ENCODE measurements at regions not wholly inside any gene's neighbourhood (a gene's known extent, or its start where the extent isn't known, plus 50 kb on each side); places are given as distances from the start of the nearest gene placed in this dataset.
"Not testable (repeated sequence)": the region's sequence is repeated elsewhere in the genome, so short reads cannot be mapped to it uniquely, and the experiment has no call there.

DNA sequence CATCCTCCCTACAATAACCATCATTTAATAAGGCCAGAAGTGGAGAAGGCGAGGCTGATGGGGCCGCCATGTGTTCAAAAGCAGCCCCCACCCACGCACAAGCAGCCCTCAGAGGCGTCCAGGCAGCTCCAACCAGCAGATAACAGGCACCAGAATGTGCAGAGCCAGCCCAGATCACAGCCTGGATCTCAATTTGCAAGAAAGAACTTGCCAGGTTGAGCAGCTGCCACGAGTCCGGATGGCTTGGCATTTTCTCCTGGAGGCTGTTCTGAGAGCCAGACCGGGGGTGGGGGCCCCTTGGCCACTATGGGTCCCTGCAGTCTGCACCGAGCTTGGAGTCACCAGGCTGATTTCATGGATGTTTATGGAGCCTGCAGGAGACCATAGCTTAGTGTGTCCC, 338.1 kb downstream of the PREX1 start:
- no peaks in the 10 kb centered on the region for H3K4me1 ChIP-seq (ENCODE audit: control insufficient read depth in 1 of 2, insufficient read depth in 2 of 2, low read length in 2 of 2)
- no peaks in the 10 kb centered on the region for H3K36me3 ChIP-seq (replicated peaks in 1 of 2; ENCODE audit: control insufficient read depth in 1 of 2, insufficient read depth in 2 of 2, low read length in 2 of 2)
- no peak overlapping the region for H3K9ac ChIP-seq (ENCODE audit: insufficient read depth, low read length, poor library complexity, severe bottlenecking)
- no peak overlapping the region for H3K27ac Mint-ChIP-seq
- no peaks in the 10 kb centered on the region for H3K27me3 ChIP-seq (ENCODE audit: control insufficient read depth in 2 of 2, insufficient read depth in 2 of 2, low read length in 2 of 2)
- H3K4me3 Mint-ChIP-seq, result no peak overlapping the region
- intact Hi-C loops (cut with micrococcal nuclease), result no loop called here
- no peak overlapping the region for H2AFZ ChIP-seq (ENCODE audit: insufficient read depth, low read depth, low read length, poor library complexity, severe bottlenecking)
- H3K79me2 ChIP-seq (ENCODE audit: insufficient read depth, low read length), result no peaks in the 10 kb centered on the region
- H3K4me3 ChIP-seq (replicated peaks in 1 of 3; ENCODE audit: low read depth in 2 of 3, low read length in 3 of 3), result no peak overlapping the region
- no peaks in the 10 kb centered on the region for H3K9me3 Mint-ChIP-seq
- TF ChIP-seq, protein P1, sequence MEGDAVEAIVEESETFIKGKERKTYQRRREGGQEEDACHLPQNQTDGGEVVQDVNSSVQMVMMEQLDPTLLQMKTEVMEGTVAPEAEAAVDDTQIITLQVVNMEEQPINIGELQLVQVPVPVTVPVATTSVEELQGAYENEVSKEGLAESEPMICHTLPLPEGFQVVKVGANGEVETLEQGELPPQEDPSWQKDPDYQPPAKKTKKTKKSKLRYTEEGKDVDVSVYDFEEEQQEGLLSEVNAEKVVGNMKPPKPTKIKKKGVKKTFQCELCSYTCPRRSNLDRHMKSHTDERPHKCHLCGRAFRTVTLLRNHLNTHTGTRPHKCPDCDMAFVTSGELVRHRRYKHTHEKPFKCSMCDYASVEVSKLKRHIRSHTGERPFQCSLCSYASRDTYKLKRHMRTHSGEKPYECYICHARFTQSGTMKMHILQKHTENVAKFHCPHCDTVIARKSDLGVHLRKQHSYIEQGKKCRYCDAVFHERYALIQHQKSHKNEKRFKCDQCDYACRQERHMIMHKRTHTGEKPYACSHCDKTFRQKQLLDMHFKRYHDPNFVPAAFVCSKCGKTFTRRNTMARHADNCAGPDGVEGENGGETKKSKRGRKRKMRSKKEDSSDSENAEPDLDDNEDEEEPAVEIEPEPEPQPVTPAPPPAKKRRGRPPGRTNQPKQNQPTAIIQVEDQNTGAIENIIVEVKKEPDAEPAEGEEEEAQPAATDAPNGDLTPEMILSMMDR (IDR thresholded peaks at IDR 0.05), result no peak
- H3K4me2 ChIP-seq (replicated peaks; ENCODE audit: extremely low read depth, low read length, poor library complexity, severe bottlenecking), result no peak overlapping the region
- peaks cover 6 to 8% (median 6%) of the 10 kb centered on the region in 3 donors for H3K27me3 Mint-ChIP-seq (ENCODE audit: low read depth in 3 of 3)
- no peaks in the 10 kb centered on the region for H3K36me3 Mint-ChIP-seq
- no peaks in the 10 kb centered on the region for H3K9me3 ChIP-seq (replicated peaks in 1 of 2; ENCODE audit: control insufficient read depth in 1 of 2, insufficient read depth in 1 of 2, low read length in 2 of 2)
- no peaks in the 10 kb centered on the region for H4K20me1 ChIP-seq (ENCODE audit: insufficient read depth, low read length)
- WGBS (ENCODE audit: insufficient coverage), result 69% methylated on average over 8 of the region's 8 CpGs
- H3K27ac ChIP-seq (ENCODE audit: low read depth in 1 of 2, low read length in 2 of 2), result no peak overlapping the region
- no peaks in the 10 kb centered on the region for H3K4me1 Mint-ChIP-seq
- no peak for DNase-seq

DNA sequence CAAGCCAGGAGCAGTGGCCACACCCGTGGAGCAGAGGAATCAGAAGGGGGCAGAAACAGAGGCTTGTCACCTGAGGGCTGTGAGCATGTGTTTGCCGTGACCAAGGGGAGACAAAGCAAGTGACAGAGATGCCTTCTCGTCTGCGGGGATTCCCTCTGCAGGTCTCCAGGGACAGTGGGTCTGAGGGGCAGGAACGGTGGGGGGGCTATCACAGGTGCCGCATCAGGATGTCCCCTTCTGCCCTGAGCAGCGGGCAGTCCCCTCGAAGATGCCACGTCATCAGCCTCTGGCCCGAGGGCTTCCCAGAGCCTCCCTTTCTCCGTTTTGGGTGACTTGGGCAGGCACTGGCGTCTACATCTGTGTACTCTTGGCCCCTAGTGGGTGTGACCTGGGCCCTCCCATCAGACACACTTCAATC, 338.7 kb downstream of the PREX1 start:
- Histone ChIP-seq H3K27ac (ENCODE audit: low read depth in 1 of 2, low read length in 2 of 2) (no peak overlapping the region), H3K4me3 (replicated peaks in 1 of 3; ENCODE audit: low read depth in 2 of 3, low read length in 3 of 3) (no peak overlapping the region), H3K9ac (ENCODE audit: insufficient read depth, low read length, poor library complexity, severe bottlenecking) (no peak overlapping the region), H3K9me3 (replicated peaks in 1 of 2; ENCODE audit: control insufficient read depth in 1 of 2, insufficient read depth in 1 of 2, low read length in 2 of 2) (no peaks in the 10 kb centered on the region), H3K27me3 (ENCODE audit: control insufficient read depth in 2 of 2, insufficient read depth in 2 of 2, low read length in 2 of 2) (no peaks in the 10 kb centered on the region), H2AFZ (ENCODE audit: insufficient read depth, low read depth, low read length, poor library complexity, severe bottlenecking) (no peak overlapping the region), H3K36me3 (replicated peaks in 1 of 2; ENCODE audit: control insufficient read depth in 1 of 2, insufficient read depth in 2 of 2, low read length in 2 of 2) (no peaks in the 10 kb centered on the region), H3K79me2 (ENCODE audit: insufficient read depth, low read length) (no peaks in the 10 kb centered on the region), H3K4me1 (ENCODE audit: control insufficient read depth in 1 of 2, insufficient read depth in 2 of 2, low read length in 2 of 2) (no peaks in the 10 kb centered on the region), H3K4me2 (replicated peaks; ENCODE audit: extremely low read depth, low read length, poor library complexity, severe bottlenecking) (no peak overlapping the region), H4K20me1 (ENCODE audit: insufficient read depth, low read length) (no peaks in the 10 kb centered on the region)
- no peaks in the 10 kb centered on the region for H3K36me3 Mint-ChIP-seq
- 91% methylated on average over 12 of the region's 12 CpGs for WGBS (ENCODE audit: insufficient coverage)
- H3K27me3 Mint-ChIP-seq (ENCODE audit: low read depth in 3 of 3), result peaks cover 6 to 8% (median 6%) of the 10 kb centered on the region in 3 donors
- intact Hi-C loops (cut with micrococcal nuclease), result no loop called here
- H3K4me3 Mint-ChIP-seq, result no peak overlapping the region
- TF ChIP-seq, protein P1 (IDR thresholded peaks at IDR 0.05), result no peak
- H3K9me3 Mint-ChIP-seq, result no peaks in the 10 kb centered on the region
- DNase-seq, result no peak
- no peaks in the 10 kb centered on the region for H3K4me1 Mint-ChIP-seq
- H3K27ac Mint-ChIP-seq, result peak overlapping the region in 2 of 7 donors; percentile 35 to 41

DNA sequence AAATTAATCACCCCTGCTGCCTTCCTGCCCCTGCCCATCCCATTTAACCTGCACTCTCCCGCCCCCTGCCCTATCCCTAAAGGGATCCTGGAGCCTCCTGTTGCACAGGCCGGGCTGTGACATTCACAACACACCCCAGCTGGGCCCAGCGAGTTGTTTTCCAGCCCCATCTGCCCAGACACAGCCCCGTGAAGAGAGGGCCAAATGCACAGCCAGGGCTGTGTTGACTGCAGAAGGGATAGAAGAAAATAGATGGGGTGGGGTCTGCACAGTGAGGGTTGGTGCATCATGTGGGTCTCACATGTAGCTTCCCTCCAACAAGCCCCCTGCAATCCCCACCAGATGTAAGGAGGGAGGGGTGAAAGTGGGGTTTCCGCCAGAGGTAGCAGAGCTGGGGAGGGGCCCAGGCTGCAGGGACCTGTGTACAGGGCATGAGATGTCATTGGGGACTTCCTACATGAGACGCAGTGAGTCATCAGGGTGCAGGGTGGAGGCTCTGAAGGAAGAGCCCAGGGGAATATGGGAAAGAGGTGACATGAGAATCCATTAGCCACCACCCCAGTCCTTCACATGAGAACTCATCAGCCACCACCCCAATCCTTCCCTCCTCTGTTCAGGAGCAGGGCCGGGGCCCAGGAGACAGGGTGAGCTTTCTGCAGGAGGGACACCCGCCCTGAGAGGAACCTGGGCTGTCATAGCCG, 339.3 kb downstream of the PREX1 start:
- H3K36me3 ChIP-seq (replicated peaks in 1 of 2; ENCODE audit: control insufficient read depth in 1 of 2, insufficient read depth in 2 of 2, low read length in 2 of 2); H3K27me3 ChIP-seq (ENCODE audit: control insufficient read depth in 2 of 2, insufficient read depth in 2 of 2, low read length in 2 of 2); H3K9ac ChIP-seq (ENCODE audit: insufficient read depth, low read length, poor library complexity, severe bottlenecking); DNase-seq; H3K4me2 ChIP-seq (replicated peaks; ENCODE audit: extremely low read depth, low read length, poor library complexity, severe bottlenecking); H3K4me1 ChIP-seq (ENCODE audit: control insufficient read depth in 1 of 2, insufficient read depth in 2 of 2, low read length in 2 of 2); intact Hi-C loops (cut with micrococcal nuclease); H3K9me3 ChIP-seq (replicated peaks in 1 of 2; ENCODE audit: control insufficient read depth in 1 of 2, insufficient read depth in 1 of 2, low read length in 2 of 2); H3K4me3 ChIP-seq (replicated peaks in 1 of 3; ENCODE audit: low read depth in 2 of 3, low read length in 3 of 3); H4K20me1 ChIP-seq (ENCODE audit: insufficient read depth, low read length); H3K27me3 Mint-ChIP-seq (ENCODE audit: low read depth in 3 of 3); H3K27ac Mint-ChIP-seq; H3K4me1 Mint-ChIP-seq; H3K79me2 ChIP-seq (ENCODE audit: insufficient read depth, low read length); H3K27ac ChIP-seq (ENCODE audit: low read depth in 1 of 2, low read length in 2 of 2); H2AFZ ChIP-seq (ENCODE audit: insufficient read depth, low read depth, low read length, poor library complexity, severe bottlenecking); H3K36me3 Mint-ChIP-seq; H3K4me3 Mint-ChIP-seq; H3K9me3 Mint-ChIP-seq: not testable (repeated sequence)
- 60% methylated on average over 3 of the region's 9 CpGs for WGBS (ENCODE audit: insufficient coverage)

Measured in CD14-positive monocyte (primary cell).